SJCRH30 (cell line): ENCODE measurements at regions not wholly inside any gene's neighbourhood (a gene's known extent, or its start where the extent isn't known, plus 50 kb on each side); places are given as distances from the start of the nearest gene placed in this dataset.
"Not testable (repeated sequence)": the region's sequence is repeated elsewhere in the genome, so short reads cannot be mapped to it uniquely, and the experiment has no call there.

ENCODE experiments used
- DNase-seq, 2 experiments: peaks; one replicate each; pipeline ENCODE4 v3.0.0-alpha.2; 2015 to 2020
- H3K27ac ChIP-seq: fragments of 250-450 bp; sonication (Bioruptor Pico); 2 replicates; pipeline ENCODE4 v1.5.1; 2020; ENCODE audit warnings: mild to moderate bottlenecking, moderate library complexity
- H3K27me3 ChIP-seq: fragments of 250-450 bp; sonication (Bioruptor Pico); 2 replicates; pipeline ENCODE4 v1.5.1; 2020; ENCODE audit warnings: mild to moderate bottlenecking, moderate library complexity
- H3K36me3 ChIP-seq: fragments of 250-450 bp; sonication (Bioruptor Pico); 2 replicates; pipeline ENCODE4 v1.5.1; 2020; ENCODE audit warnings: mild to moderate bottlenecking, moderate library complexity
- H3K4me1 ChIP-seq: fragments of 250-450 bp; sonication (Bioruptor Pico); 2 replicates; pipeline ENCODE4 v1.5.1; 2020; ENCODE audit warnings: mild to moderate bottlenecking, moderate library complexity
- H3K4me3 ChIP-seq: fragments of 250-450 bp; sonication (Bioruptor Pico); 2 replicates; pipeline ENCODE4 v1.5.1; 2020; ENCODE audit warnings: mild to moderate bottlenecking, moderate library complexity
- H3K9me3 ChIP-seq: fragments of 250-450 bp; sonication (Bioruptor Pico); replicated peaks from 2 replicates; pipeline ENCODE4 v1.5.1; 2020; ENCODE audit warnings: mild to moderate bottlenecking, moderate library complexity

DNA sequence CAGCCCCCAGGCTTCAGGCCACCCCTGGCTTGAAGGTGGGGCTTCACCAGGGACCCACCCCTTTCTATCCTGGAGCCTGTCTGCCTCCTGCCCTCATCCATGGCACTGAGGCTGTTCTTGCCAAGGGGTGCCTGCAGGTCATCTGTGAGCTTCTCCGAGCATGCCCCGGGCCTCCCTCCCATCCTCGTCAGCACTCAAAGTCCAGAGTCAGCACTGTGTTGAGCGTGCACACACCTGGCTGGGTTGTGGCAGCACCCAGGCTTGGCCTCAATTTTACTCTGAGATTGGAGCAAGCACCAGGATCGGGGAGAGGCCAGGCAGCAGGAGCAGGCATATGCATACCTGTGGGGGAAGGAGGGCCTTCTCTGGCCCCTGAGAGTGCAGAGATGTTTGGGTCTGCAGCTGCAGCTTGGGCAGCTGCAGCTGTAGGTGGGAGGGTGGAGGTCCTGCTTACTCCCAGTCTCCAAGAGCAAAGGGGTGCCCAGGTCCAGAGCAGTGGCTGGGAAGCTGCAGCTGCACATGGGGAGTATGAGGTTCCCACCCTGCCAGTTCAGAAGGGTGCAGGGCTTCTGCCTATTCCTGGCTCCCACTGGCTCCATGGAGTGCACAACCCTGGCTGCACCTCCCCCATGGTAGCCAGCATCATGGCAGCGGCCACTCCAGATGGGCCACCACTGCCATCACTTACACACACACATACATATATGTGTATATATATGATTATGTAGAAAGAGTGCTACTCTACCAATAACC, 488.7 kb downstream of the JRKL start:
- H3K27me3 ChIP-seq, result no peaks in the 10 kb centered on the region
- DNase-seq, result no peak
- H3K4me3 ChIP-seq, result no peak overlapping the region
- H3K36me3 ChIP-seq, result no peaks in the 10 kb centered on the region
- no peaks in the 10 kb centered on the region for H3K9me3 ChIP-seq
- H3K4me1 ChIP-seq, result no peaks in the 10 kb centered on the region
- H3K27ac ChIP-seq, result no peak overlapping the region

DNA sequence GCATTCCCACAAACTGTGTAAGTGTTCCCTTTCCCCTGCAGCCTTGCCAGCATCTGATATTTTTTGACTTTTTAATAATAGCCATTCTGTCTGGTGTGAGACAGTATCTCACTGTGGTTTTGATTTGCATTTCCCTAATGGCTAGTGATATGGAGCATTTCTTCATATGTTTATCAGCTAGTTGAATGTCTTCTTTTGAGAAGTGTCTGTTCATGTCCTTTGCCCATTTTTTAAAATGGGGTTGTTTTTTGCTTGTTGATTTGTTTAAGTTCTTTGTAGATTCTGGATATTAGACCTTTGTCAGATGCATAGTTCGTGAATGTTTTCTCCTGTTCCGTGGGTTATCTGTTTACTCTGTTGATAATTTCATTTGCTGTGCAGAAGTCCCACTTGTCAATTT, 492.8 kb downstream of the JRKL start:
- not testable (repeated sequence) for H3K4me3 ChIP-seq, H3K9me3 ChIP-seq, H3K27ac ChIP-seq, H3K36me3 ChIP-seq, H3K27me3 ChIP-seq, DNase-seq, H3K4me1 ChIP-seq

DNA sequence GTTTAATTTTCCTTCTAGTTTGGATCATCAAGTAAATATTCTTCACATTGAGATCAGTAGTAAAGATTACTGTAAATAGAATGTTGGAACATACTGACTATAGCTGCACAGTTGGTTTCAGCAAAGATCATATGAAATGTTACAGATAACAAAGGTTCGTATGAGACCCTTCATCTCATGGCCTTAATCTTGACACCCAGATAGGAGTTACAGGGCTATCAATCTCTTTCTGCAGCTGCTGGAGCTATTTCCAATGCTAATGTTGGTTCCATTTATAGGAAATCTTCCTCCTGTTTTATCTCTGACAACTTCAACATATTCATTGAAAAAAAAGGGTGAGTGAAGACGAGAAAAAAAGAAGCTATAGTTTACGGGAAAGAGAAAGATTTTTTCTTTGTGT, 495.6 kb downstream of the JRKL start:
- H3K4me3 ChIP-seq, result no peak overlapping the region
- H3K27ac ChIP-seq, result no peak overlapping the region
- no peaks in the 10 kb centered on the region for H3K27me3 ChIP-seq
- no peak for DNase-seq
- H3K36me3 ChIP-seq, result no peaks in the 10 kb centered on the region
- H3K4me1 ChIP-seq, result no peaks in the 10 kb centered on the region
- no peaks in the 10 kb centered on the region for H3K9me3 ChIP-seq

GRCh38 chr11:96885912-96886311, 496.1 kb downstream of the JRKL start:
- Histone ChIP-seq H3K9me3 (no peaks in the 10 kb centered on the region), H3K27me3 (no peaks in the 10 kb centered on the region), H3K36me3 (no peaks in the 10 kb centered on the region), H3K4me3 (no peak overlapping the region), H3K4me1 (no peaks in the 10 kb centered on the region), H3K27ac (no peak overlapping the region)
- DNase-seq, result no peak

DNA sequence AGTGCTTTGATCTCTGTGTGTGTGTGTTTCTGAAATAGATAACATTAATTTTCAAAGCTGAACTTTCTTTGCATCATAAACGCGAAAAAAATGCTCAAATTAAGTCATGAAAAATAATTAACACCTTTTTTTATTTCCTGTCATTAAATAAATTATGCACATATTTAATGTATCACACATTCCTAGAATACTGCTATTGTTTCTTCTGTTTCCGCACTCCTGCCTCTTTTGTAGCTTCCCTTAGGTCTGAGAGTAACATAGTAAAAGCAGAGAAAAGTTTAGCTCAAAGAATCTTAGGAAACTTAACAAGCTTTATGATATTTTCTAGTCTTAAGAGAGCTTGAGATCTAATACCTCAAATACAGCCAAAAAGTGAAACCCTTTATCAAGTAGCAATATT, 504.2 kb downstream of the JRKL start:
- Histone ChIP-seq H3K27ac (no peak overlapping the region), H3K27me3 (no peaks in the 10 kb centered on the region), H3K4me1 (no peaks in the 10 kb centered on the region), H3K9me3 (no peaks in the 10 kb centered on the region), H3K36me3 (no peaks in the 10 kb centered on the region), H3K4me3 (no peak overlapping the region)
- no peak for DNase-seq

- no peaks in the 10 kb centered on the region for H3K27me3 ChIP-seq
- no peak overlapping the region for H3K4me3 ChIP-seq
- no peak overlapping the region for H3K27ac ChIP-seq
- DNase-seq, result no peak
- H3K36me3 ChIP-seq, result no peaks in the 10 kb centered on the region
- H3K9me3 ChIP-seq, result no peaks in the 10 kb centered on the region
- H3K4me1 ChIP-seq, result no peaks in the 10 kb centered on the region
These were observed 504.8 kb downstream of the JRKL start for GRCh38 chr11:96894587-96894986.

- no peak for DNase-seq
- Histone ChIP-seq H3K27ac (no peak overlapping the region), H3K4me1 (no peaks in the 10 kb centered on the region), H3K36me3 (no peaks in the 10 kb centered on the region), H3K27me3 (no peaks in the 10 kb centered on the region), H3K9me3 (no peaks in the 10 kb centered on the region), H3K4me3 (no peak overlapping the region)
These were observed 510.2 kb downstream of the JRKL start for GRCh38 chr11:96899971-96900370.

- Histone ChIP-seq H3K36me3 (no peaks in the 10 kb centered on the region), H3K9me3 (no peaks in the 10 kb centered on the region)
- no peak for DNase-seq
These were observed 515.3 kb downstream of the JRKL start for GRCh38 chr11:96905143-96905542.

DNA sequence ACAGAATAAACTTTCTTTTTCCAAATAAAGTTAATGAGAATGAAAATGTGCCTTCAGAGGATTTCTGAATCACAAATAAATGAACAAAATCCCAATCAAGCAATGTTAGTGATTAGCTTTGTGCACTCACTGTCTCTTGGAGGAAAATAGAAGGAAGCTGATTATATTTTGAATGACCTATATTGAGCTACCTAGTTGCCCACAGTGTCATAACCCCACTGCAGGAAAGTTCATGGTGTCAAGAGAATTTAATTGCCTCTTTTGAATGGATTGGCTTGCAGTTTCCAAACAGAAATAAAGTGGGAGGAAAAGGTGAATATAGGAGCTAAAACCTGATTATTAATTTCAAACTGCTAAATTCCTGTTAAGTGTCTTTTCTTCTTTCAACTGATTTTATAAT, 515.9 kb downstream of the JRKL start:
- Histone ChIP-seq H3K4me1 (no peaks in the 10 kb centered on the region), H3K4me3 (no peak overlapping the region), H3K36me3 (no peaks in the 10 kb centered on the region), H3K27ac (no peak overlapping the region), H3K27me3 (no peaks in the 10 kb centered on the region), H3K9me3 (no peaks in the 10 kb centered on the region)
- no peak for DNase-seq

More at GRCh38 chr11:96905143-96905542, 515.3 kb downstream of the JRKL start:
- Histone ChIP-seq H3K27me3 (no peaks in the 10 kb centered on the region), H3K27ac (no peak overlapping the region), H3K4me3 (no peak overlapping the region), H3K4me1 (no peaks in the 10 kb centered on the region)

- Histone ChIP-seq H3K9me3 (no peaks in the 10 kb centered on the region), H3K4me1 (no peaks in the 10 kb centered on the region), H3K27me3 (no peaks in the 10 kb centered on the region), H3K4me3 (no peak overlapping the region), H3K36me3 (no peaks in the 10 kb centered on the region), H3K27ac (no peak overlapping the region)
- no peak for DNase-seq
These were observed 516.7 kb downstream of the JRKL start for GRCh38 chr11:96906476-96906875.

GRCh38 chr11:96925862-96926261, 536.0 kb downstream of the JRKL start:
- Histone ChIP-seq H3K4me3 (no peak overlapping the region), H3K4me1 (no peaks in the 10 kb centered on the region), H3K36me3 (no peaks in the 10 kb centered on the region), H3K27me3 (no peaks in the 10 kb centered on the region), H3K27ac (no peak overlapping the region), H3K9me3 (no peaks in the 10 kb centered on the region)
- DNase-seq, result no peak

DNA sequence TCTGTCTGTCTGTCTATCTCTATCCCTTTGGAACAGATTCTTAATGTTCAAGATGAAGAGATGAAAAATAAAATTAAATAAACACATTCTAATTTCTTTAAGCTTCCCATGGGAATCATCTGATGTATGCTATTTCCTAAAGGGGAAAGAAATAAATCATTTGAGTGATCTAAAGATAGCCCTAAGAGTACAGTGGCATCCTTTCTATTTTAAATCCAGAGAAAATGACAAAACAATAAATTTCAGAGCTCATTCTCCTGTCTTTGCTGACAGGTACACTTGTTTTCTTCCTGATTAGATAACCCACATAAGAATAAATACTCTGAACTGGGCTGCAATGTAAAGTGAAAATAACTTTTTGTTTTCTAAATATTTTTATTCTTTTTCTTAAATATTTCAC, 550.4 kb downstream of the JRKL start:
- no peak for DNase-seq
- H3K27me3 ChIP-seq, result no peaks in the 10 kb centered on the region
- H3K27ac ChIP-seq, result no peak overlapping the region
- no peak overlapping the region for H3K4me3 ChIP-seq
- H3K9me3 ChIP-seq, result no peaks in the 10 kb centered on the region
- no peaks in the 10 kb centered on the region for H3K36me3 ChIP-seq
- no peaks in the 10 kb centered on the region for H3K4me1 ChIP-seq

DNA sequence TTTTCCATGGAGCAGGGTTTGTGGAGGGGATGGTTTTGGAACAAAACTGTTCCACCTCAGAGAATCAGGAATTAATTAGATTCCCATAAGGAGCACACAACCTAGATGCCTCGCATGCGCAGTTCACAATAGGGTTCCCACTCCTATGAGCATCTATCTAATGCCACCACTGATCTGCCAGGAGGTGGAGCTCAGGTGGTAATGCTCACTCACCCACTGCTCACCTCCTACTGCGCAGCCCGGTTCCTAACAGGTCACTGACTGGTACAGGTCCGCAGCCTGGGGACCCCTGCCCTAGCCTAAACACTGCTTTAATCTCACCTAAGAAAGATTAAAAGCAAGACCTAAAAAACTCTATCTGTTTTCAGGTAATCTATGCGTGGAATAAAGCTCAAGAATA, 553.0 kb downstream of the JRKL start:
- H3K27me3 ChIP-seq, result no peaks in the 10 kb centered on the region
- no peaks in the 10 kb centered on the region for H3K36me3 ChIP-seq
- H3K4me1 ChIP-seq, result no peaks in the 10 kb centered on the region
- DNase-seq, result no peak
- no peaks in the 10 kb centered on the region for H3K9me3 ChIP-seq
- H3K27ac ChIP-seq, result no peak overlapping the region
- no peak overlapping the region for H3K4me3 ChIP-seq

DNA sequence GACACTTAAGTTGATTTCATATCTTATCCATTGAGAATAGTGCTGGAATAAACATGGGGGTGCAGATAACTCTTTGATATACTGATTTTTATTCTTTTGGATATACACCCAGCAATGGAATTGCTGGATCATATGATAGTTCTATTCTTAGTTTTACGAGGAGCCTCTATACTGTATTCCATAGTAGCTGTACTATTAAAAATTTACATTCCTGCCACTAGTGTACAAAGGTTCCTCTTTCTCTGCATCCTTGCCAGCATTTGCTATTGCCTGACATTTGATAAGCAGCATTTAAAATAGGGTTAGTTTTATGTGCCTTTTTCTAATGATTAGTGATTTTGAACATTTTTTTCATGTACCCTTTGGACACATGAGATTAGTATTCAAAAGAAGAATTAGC, 554.2 kb downstream of the JRKL start:
- Histone ChIP-seq H3K9me3 (no peaks in the 10 kb centered on the region), H3K27ac (no peak overlapping the region), H3K27me3 (no peaks in the 10 kb centered on the region), H3K4me3 (no peak overlapping the region), H3K4me1 (no peaks in the 10 kb centered on the region), H3K36me3 (no peaks in the 10 kb centered on the region)
- DNase-seq, result no peak

GRCh38 chr11:96948066-96948465, 558.3 kb downstream of the JRKL start:
- no peak for DNase-seq
- Histone ChIP-seq H3K27me3 (no peaks in the 10 kb centered on the region), H3K27ac (no peak overlapping the region), H3K36me3 (no peaks in the 10 kb centered on the region), H3K9me3 (no peaks in the 10 kb centered on the region), H3K4me3 (no peak overlapping the region), H3K4me1 (no peaks in the 10 kb centered on the region)

- DNase-seq, result no peak
- H3K4me3 ChIP-seq, result no peak overlapping the region
- H3K36me3 ChIP-seq, result no peaks in the 10 kb centered on the region
- H3K27ac ChIP-seq, result no peak overlapping the region
- no peaks in the 10 kb centered on the region for H3K4me1 ChIP-seq
- no peaks in the 10 kb centered on the region for H3K27me3 ChIP-seq
- no peaks in the 10 kb centered on the region for H3K9me3 ChIP-seq
These were observed 559.7 kb downstream of the JRKL start for GRCh38 chr11:96949464-96949863.
